PC-9 (cell line): ENCODE measurements at regions not wholly inside any gene's neighbourhood (a gene's known extent, or its start where the extent isn't known, plus 50 kb on each side); places are given as distances from the start of the nearest gene placed in this dataset.

Source experiments
- BruUV-seq: library from RNA; stranded (reverse); fragments of 400-500 nt; replicated peaks from 2 replicates; lab custom pipeline; 2021; lab: Mats Ljungman, UMichigan
- CTCF ChIA-PET: fragments of 300-600 bp; sonication (Branson Sonifier 250); formaldehyde crosslinking; loops from one replicate; lab custom pipeline; 2022; ENCODE audit warnings: antibody characterized with exemption; lab: Charles Lee
- POLR2A ChIA-PET: fragments of 300-600 bp; sonication (Branson Sonifier 250); formaldehyde crosslinking; loops from one replicate; lab custom pipeline; 2022; ENCODE audit warnings: antibody characterized with exemption; ENCODE audit not compliant: unreplicated experiment; lab: Charles Lee
- DNase-seq, 2 experiments: peaks; one replicate each; pipeline versions ENCODE4 v3.0.0 to v3.0.0-alpha.2; 2015 to 2022; ENCODE audit warnings: mixed read lengths in 1 of 2
- H2AFZ ChIP-seq: fragments of 200-600 bp; sonication (generic); 2 replicates; pipeline ENCODE4 v1.8.1; 2017; ENCODE audit warnings: antibody characterized with exemption
- H3F3A ChIP-seq: fragments of 200-600 bp; sonication (generic); 2 replicates; pipeline ENCODE4 v1.8.1; 2017; ENCODE audit warnings: antibody characterized with exemption, mild to moderate bottlenecking, low read depth; ENCODE audit not compliant: insufficient read depth
- H3K27ac ChIP-seq: fragments of 200-600 bp; sonication (generic); 2 replicates; pipeline ENCODE4 v1.6.1; 2016; ENCODE audit warnings: mixed run types
- H3K27me3 ChIP-seq: fragments of 200-600 bp; sonication (generic); 2 replicates; pipeline ENCODE4 v1.6.1; 2016; ENCODE audit warnings: low read depth, mixed run types; ENCODE audit not compliant: insufficient read depth
- H3K36me3 ChIP-seq: fragments of 200-600 bp; sonication (generic); 2 replicates; pipeline ENCODE4 v1.6.1; 2016; ENCODE audit warnings: low read depth, mixed run types
- H3K4me1 ChIP-seq: fragments of 200-600 bp; sonication (generic); replicated peaks from 2 replicates; pipeline ENCODE4 v1.6.1; 2016; ENCODE audit warnings: mixed run types; ENCODE audit not compliant: insufficient read depth
- H3K4me2 ChIP-seq: fragments of 200-600 bp; sonication (generic); 2 replicates; pipeline ENCODE4 v1.6.1; 2017; ENCODE audit warnings: mixed run types
- H3K4me3 ChIP-seq: fragments of 200-600 bp; sonication (generic); 2 replicates; pipeline ENCODE4 v1.6.1; 2016; ENCODE audit warnings: mixed run types
- H3K79me2 ChIP-seq: fragments of 200-600 bp; sonication (generic); 2 replicates; pipeline ENCODE4 v1.6.1; 2017; ENCODE audit warnings: low read depth, mixed run types
- H3K9me2 ChIP-seq: fragments of 200-600 bp; sonication (generic); 2 replicates; pipeline ENCODE4 v1.8.1; 2017; ENCODE audit warnings: mild to moderate bottlenecking; ENCODE audit not compliant: insufficient read depth
- H3K9me3 ChIP-seq: fragments of 200-600 bp; sonication (generic); 2 replicates; pipeline ENCODE4 v1.8.1; 2016; ENCODE audit warnings: low read depth; ENCODE audit not compliant: insufficient read depth
- H4K20me1 ChIP-seq: fragments of 200-600 bp; sonication (generic); 2 replicates; pipeline ENCODE4 v1.8.1; 2017; ENCODE audit not compliant: insufficient read depth
- EZH2 ChIP-seq: fragments of 200-600 bp; sonication (generic); IDR thresholded peaks from 2 replicates; pipeline ENCODE4 v1.8.0; 2017; ENCODE audit warnings: antibody characterized with exemption, low read depth
- intact Hi-C: fragments of 100-400 bp; cut with micrococcal nuclease; formaldehyde crosslinking; loops from one replicate; pipeline ENCODE4 v1.10.0; 2022; ENCODE audit not compliant: unreplicated experiment
- TF ChIP-seq, protein P1 (sequence below): fragments of 200-600 bp; sonication (generic); conservative IDR thresholded peaks from 2 replicates; pipeline ENCODE4 v1.6.1; 2017; ENCODE audit warnings: mixed run types, antibody characterized with exemption, mild to moderate bottlenecking, moderate library complexity

- ChIA-PET CTCF (no interaction called here), POLR2A (no interaction called here)
- Histone ChIP-seq H3K4me1 (peaks cover 29% of the 10 kb centered on the region), H3K9me3 (no peaks in the 10 kb centered on the region; the same call in 1 of the 2 replicates), H3K4me2 (no peak overlapping the region), H3K4me3 (no peak overlapping the region), H3K9me2 (no peaks in the 10 kb centered on the region), H3K79me2 (no peaks in the 10 kb centered on the region), H3K36me3 (no peaks in the 10 kb centered on the region), H3K27ac (no peak overlapping the region), H3F3A (peaks cover 5% of the 10 kb centered on the region; the same call in 1 of the 2 replicates), H2AFZ (no peak overlapping the region), H4K20me1 (no peaks in the 10 kb centered on the region), H3K27me3 (no peaks in the 10 kb centered on the region)
- BruUV-seq, result no TSS peak
- TF ChIP-seq EZH2, result no peak
- TF ChIP-seq, protein P1, sequence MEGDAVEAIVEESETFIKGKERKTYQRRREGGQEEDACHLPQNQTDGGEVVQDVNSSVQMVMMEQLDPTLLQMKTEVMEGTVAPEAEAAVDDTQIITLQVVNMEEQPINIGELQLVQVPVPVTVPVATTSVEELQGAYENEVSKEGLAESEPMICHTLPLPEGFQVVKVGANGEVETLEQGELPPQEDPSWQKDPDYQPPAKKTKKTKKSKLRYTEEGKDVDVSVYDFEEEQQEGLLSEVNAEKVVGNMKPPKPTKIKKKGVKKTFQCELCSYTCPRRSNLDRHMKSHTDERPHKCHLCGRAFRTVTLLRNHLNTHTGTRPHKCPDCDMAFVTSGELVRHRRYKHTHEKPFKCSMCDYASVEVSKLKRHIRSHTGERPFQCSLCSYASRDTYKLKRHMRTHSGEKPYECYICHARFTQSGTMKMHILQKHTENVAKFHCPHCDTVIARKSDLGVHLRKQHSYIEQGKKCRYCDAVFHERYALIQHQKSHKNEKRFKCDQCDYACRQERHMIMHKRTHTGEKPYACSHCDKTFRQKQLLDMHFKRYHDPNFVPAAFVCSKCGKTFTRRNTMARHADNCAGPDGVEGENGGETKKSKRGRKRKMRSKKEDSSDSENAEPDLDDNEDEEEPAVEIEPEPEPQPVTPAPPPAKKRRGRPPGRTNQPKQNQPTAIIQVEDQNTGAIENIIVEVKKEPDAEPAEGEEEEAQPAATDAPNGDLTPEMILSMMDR, result no peak
- intact Hi-C loops, result no loop called here
- DNase-seq, result no peak
Measured at GRCh38 chr11:106425819-106426218, 348.4 kb downstream of the AASDHPPT start.

GRCh38 chr11:106426696-106427095 lies 349.2 kb downstream of the AASDHPPT start:
- Histone ChIP-seq H3K9me2 (no peaks in the 10 kb centered on the region), H3K27ac (no peak overlapping the region), H4K20me1 (no peaks in the 10 kb centered on the region), H3K36me3 (no peaks in the 10 kb centered on the region), H3K4me2 (no peak overlapping the region), H3K79me2 (no peaks in the 10 kb centered on the region), H3K9me3 (no peaks in the 10 kb centered on the region; the same call in 1 of the 2 replicates), H3K4me1 (peaks cover 28% of the 10 kb centered on the region), H3K27me3 (no peaks in the 10 kb centered on the region), H3F3A (peaks cover 5% of the 10 kb centered on the region; the same call in 1 of the 2 replicates), H2AFZ (no peak overlapping the region), H3K4me3 (no peak overlapping the region)
- ChIA-PET POLR2A (no interaction called here), CTCF (no interaction called here)
- no peak for DNase-seq
- BruUV-seq, result no TSS peak
- intact Hi-C loops, result no loop called here
- TF ChIP-seq, protein P1, result no peak
- no peak for TF ChIP-seq EZH2

DNA sequence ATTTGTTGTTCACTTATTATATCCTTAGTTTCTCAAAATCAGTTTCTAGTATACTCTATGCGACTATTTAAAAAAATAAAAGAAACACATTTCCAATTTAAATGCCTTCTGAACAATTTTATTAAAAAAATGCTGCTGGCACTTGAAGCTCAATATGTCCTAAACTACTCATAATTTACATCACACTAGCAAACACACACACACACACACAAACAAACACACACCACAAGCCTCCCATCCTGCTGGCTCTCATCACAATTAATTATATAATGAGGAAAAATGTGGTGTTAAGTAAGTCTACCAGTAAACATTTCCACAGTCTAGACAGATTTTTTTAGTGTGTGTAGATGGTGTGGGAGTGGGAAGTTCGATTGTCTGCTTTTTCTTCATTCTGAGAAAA lies 350.3 kb downstream of the AASDHPPT start:
- Histone ChIP-seq H3K4me1 (peaks cover 18% of the 10 kb centered on the region), H3K4me3 (no peak overlapping the region), H3K79me2 (no peaks in the 10 kb centered on the region), H3K9me3 (no peaks in the 10 kb centered on the region; the same call in 1 of the 2 replicates), H4K20me1 (no peaks in the 10 kb centered on the region), H3K27ac (no peak overlapping the region), H3K27me3 (no peaks in the 10 kb centered on the region), H3F3A (peaks cover 5% of the 10 kb centered on the region; the same call in 1 of the 2 replicates), H3K36me3 (no peaks in the 10 kb centered on the region), H2AFZ (no peak overlapping the region), H3K4me2 (no peak overlapping the region), H3K9me2 (no peaks in the 10 kb centered on the region)
- CTCF ChIA-PET, result no interaction called here
- POLR2A ChIA-PET, result no interaction called here
- intact Hi-C loops, result no loop called here
- no TSS peak for BruUV-seq
- no peak for TF ChIP-seq EZH2
- TF ChIP-seq, protein P1, result no peak
- no peak for DNase-seq
